CD14-positive monocyte (primary cell): ENCODE measurements at regions not wholly inside any gene's neighbourhood (a gene's known extent, or its start where the extent isn't known, plus 50 kb on each side); places are given as distances from the start of the nearest gene placed in this dataset.
A peak's percentile ranks its signal among the peaks of the same experiment; 100 is the strongest.

Experiments used
- DNase-seq, 3 donors: peaks; one replicate each; pipeline ENCODE4 v3.0.0-alpha.2; 2011 to 2022
- H2AFZ ChIP-seq: 2 replicates; pipeline ENCODE4 v1.6.0; 2012; ENCODE audit warnings: mild to moderate bottlenecking, low read depth, low read length, inconsistent platforms; ENCODE audit not compliant: insufficient read depth, poor library complexity, severe bottlenecking
- H3K27ac ChIP-seq, 2 donors: 1 replicate in 1 of 2; 2 replicates in 1 of 2; pipeline ENCODE4 v1.5.1; 2012 to 2013; ENCODE audit warnings: low read length in 2 of 2, control low read depth in 1 of 2, inconsistent platforms in 1 of 2, low read depth in 1 of 2, mild to moderate bottlenecking in 1 of 2
- H3K27me3 ChIP-seq, 2 donors: one replicate each; pipeline versions ENCODE4 v1.6.0 to v1.6.1; 2011 to 2013; ENCODE audit warnings: low read length in 2 of 2; ENCODE audit not compliant: control insufficient read depth in 2 of 2, insufficient read depth in 2 of 2
- H3K36me3 ChIP-seq, 2 donors: replicated peaks in 1 of 2; 1 replicate in 1 of 2; 2 replicates in 1 of 2; pipeline versions ENCODE4 v1.5.1 to v1.6.1; 2012 to 2013; ENCODE audit warnings: low read length in 2 of 2, control low read depth in 1 of 2, inconsistent platforms in 1 of 2, mild to moderate bottlenecking in 1 of 2; ENCODE audit not compliant: insufficient read depth in 2 of 2, control insufficient read depth in 1 of 2
- H3K4me1 ChIP-seq, 2 donors: 1 replicate in 1 of 2; 2 replicates in 1 of 2; pipeline versions ENCODE4 v1.5.1 to v1.6.1; 2012 to 2013; ENCODE audit warnings: low read length in 2 of 2, control low read depth in 1 of 2, inconsistent platforms in 1 of 2, mild to moderate bottlenecking in 1 of 2, moderate library complexity in 1 of 2; ENCODE audit not compliant: insufficient read depth in 2 of 2, control insufficient read depth in 1 of 2
- H3K4me2 ChIP-seq: replicated peaks from 2 replicates; pipeline ENCODE3; 2012; ENCODE audit warnings: low read length, moderate library complexity, mild to moderate bottlenecking; ENCODE audit not compliant: poor library complexity, severe bottlenecking; ENCODE audit errors: extremely low read depth
- H3K4me3 ChIP-seq, 3 experiments: fragments of 200-600 bp in 1 of 3; sonication (generic) in 1 of 3; replicated peaks in 1 of 3; 1 replicate in 2 of 3; 2 replicates in 1 of 3; pipeline ENCODE4 v1.5.1; 2011 to 2013; ENCODE audit warnings: low read length in 3 of 3, mild to moderate bottlenecking in 3 of 3, control low read depth in 2 of 3, low read depth in 2 of 3, inconsistent platforms in 1 of 3, moderate library complexity in 1 of 3
- H3K79me2 ChIP-seq: 2 replicates; pipeline ENCODE4 v1.6.0; 2012; ENCODE audit warnings: mild to moderate bottlenecking, control low read depth, inconsistent platforms, low read length, moderate library complexity; ENCODE audit not compliant: insufficient read depth
- H3K9ac ChIP-seq: 2 replicates; pipeline ENCODE4 v1.6.0; 2017; ENCODE audit warnings: low read length, mild to moderate bottlenecking; ENCODE audit not compliant: insufficient read depth, poor library complexity, severe bottlenecking
- H3K9me3 ChIP-seq, 2 donors: replicated peaks in 1 of 2; 1 replicate in 1 of 2; 2 replicates in 1 of 2; pipeline versions ENCODE4 v1.5.1 to v1.6.1; 2012 to 2013; ENCODE audit warnings: low read length in 2 of 2, control low read depth in 1 of 2; ENCODE audit not compliant: control insufficient read depth in 1 of 2, insufficient read depth in 1 of 2
- H4K20me1 ChIP-seq: 2 replicates; pipeline ENCODE4 v1.6.0; 2012; ENCODE audit warnings: mild to moderate bottlenecking, low read length, control low read depth, moderate library complexity; ENCODE audit not compliant: insufficient read depth
- H3K27ac Mint-ChIP-seq, 7 donors: one replicate each; pipeline ENCODE4 v1.8.0; 2020; ENCODE audit warnings: mild to moderate bottlenecking in 7 of 7, mixed read lengths in 7 of 7, moderate library complexity in 6 of 7, inconsistent platforms in 2 of 7
- H3K27me3 Mint-ChIP-seq, 3 donors: one replicate each; pipeline ENCODE4 v1.8.0; 2021 to 2022; ENCODE audit warnings: low read depth in 3 of 3, mild to moderate bottlenecking in 3 of 3, mixed read lengths in 3 of 3, moderate library complexity in 3 of 3, inconsistent platforms in 1 of 3
- H3K36me3 Mint-ChIP-seq, 2 donors: one replicate each; pipeline ENCODE4 v1.8.0; 2020; ENCODE audit warnings: mixed read lengths in 2 of 2, inconsistent platforms in 1 of 2, mild to moderate bottlenecking in 1 of 2
- H3K4me1 Mint-ChIP-seq: one replicate; pipeline ENCODE4 v1.8.0; 2020; ENCODE audit warnings: mild to moderate bottlenecking, mixed read lengths
- H3K4me3 Mint-ChIP-seq, 2 donors: one replicate each; pipeline ENCODE4 v1.8.0; 2020; ENCODE audit warnings: mild to moderate bottlenecking in 2 of 2, mixed read lengths in 2 of 2, moderate library complexity in 1 of 2
- H3K9me3 Mint-ChIP-seq, 7 donors: one replicate each; pipeline ENCODE4 v1.8.0; 2020 to 2022; ENCODE audit warnings: mixed read lengths in 7 of 7, mild to moderate bottlenecking in 6 of 7, moderate library complexity in 6 of 7, inconsistent platforms in 2 of 7
- CTCF ChIP-seq: fragments of 200-600 bp; IDR thresholded peaks from one replicate; pipeline ENCODE4 v1.8.0; 2022; ENCODE audit warnings: antibody characterized with exemption, mild to moderate bottlenecking
- WGBS: methylation state at CpG from one replicate; pipeline ENCODE4 v1.1.5; 2013; ENCODE audit warnings: missing lambda C conversion rate; ENCODE audit not compliant: insufficient coverage; 5-methylcytosine and 5-hydroxymethylcytosine counted together
- intact Hi-C, 2 donors: fragments of 100-400 bp; cut with micrococcal nuclease; formaldehyde crosslinking; loops; one replicate each; pipeline versions ENCODE4 v1.15.0 to v1.15.1; 2023

- Histone ChIP-seq H2AFZ (peak overlapping the region; percentile 52), H3K27me3 (no peaks in the 10 kb centered on the region), H3K9ac (no peak overlapping the region), H3K4me2 (peak overlapping the region; percentile 29), H4K20me1 (no peaks in the 10 kb centered on the region), H3K4me1 (peaks cover 8 to 13% of the 10 kb centered on the region in 2 donors), H3K79me2 (no peaks in the 10 kb centered on the region), H3K4me3 (peak overlapping the region in 2 of 3 experiments; percentile 5 to 36), H3K9me3 (peaks cover 6 to 12% of the 10 kb centered on the region in 2 donors), H3K27ac (peak overlapping the region in 1 of 2 donors; percentile 43), H3K36me3 (no peaks in the 10 kb centered on the region)
- H3K4me3 Mint-ChIP-seq = peak overlapping the region; percentile 43 to 88
- no peaks in the 10 kb centered on the region for H3K36me3 Mint-ChIP-seq
- DNase-seq = peak; percentile 46 to 64 (median 56)
- peaks cover 0 to 10% (median 5%) of the 10 kb centered on the region in 7 donors for H3K9me3 Mint-ChIP-seq
- H3K27me3 Mint-ChIP-seq = peaks cover 0 to 2% (median 0%) of the 10 kb centered on the region in 3 donors
- no peak for TF ChIP-seq CTCF
- WGBS = 0% methylated on average over 4 of the region's 4 CpGs
- H3K27ac Mint-ChIP-seq = peak overlapping the region in 5 of 7 donors; percentile 2 to 75 (median 55)
- H3K4me1 Mint-ChIP-seq = peaks cover 23% of the 10 kb centered on the region
- intact Hi-C loops = no loop called here
These were observed 145.8 kb upstream of the MGAT5 start for GRCh38 chr2:134108113-134108512.

- H3K4me3 Mint-ChIP-seq = no peak overlapping the region
- Histone ChIP-seq H3K79me2 (no peaks in the 10 kb centered on the region), H2AFZ (no peak overlapping the region), H3K27ac (no peak overlapping the region), H3K9ac (no peak overlapping the region), H3K27me3 (no peaks in the 10 kb centered on the region), H3K36me3 (no peaks in the 10 kb centered on the region), H3K4me3 (no peak overlapping the region), H4K20me1 (no peaks in the 10 kb centered on the region), H3K4me1 (peaks cover 8 to 13% of the 10 kb centered on the region in 2 donors), H3K4me2 (no peak overlapping the region), H3K9me3 (peaks cover 6 to 12% of the 10 kb centered on the region in 2 donors)
- peaks cover 0 to 10% (median 5%) of the 10 kb centered on the region in 7 donors for H3K9me3 Mint-ChIP-seq
- H3K27me3 Mint-ChIP-seq = peaks cover 0 to 2% (median 0%) of the 10 kb centered on the region in 3 donors
- intact Hi-C loops = no loop called here
- WGBS = 98% methylated on average over 16 of the region's 17 CpGs
- H3K36me3 Mint-ChIP-seq = no peaks in the 10 kb centered on the region
- no peak overlapping the region for H3K27ac Mint-ChIP-seq
- DNase-seq = no peak
- no peak for TF ChIP-seq CTCF
- H3K4me1 Mint-ChIP-seq = peaks cover 23% of the 10 kb centered on the region
These were observed 144.6 kb upstream of the MGAT5 start for GRCh38 chr2:134109246-134109645.
